SK-N-SH treated with all-trans-retinoic acid at 6 μM for 48 hours (cell line): ENCODE measurements at regions not wholly inside any gene's neighbourhood (a gene's known extent, or its start where the extent isn't known, plus 50 kb on each side); places are given as distances from the start of the nearest gene placed in this dataset.

ENCODE experiments used
- ZFP30 ChIP-seq: fragments of 450-650 bp; formaldehyde crosslinking; IDR thresholded peaks from 2 replicates; pipeline ENCODE4 v1.5.0; 2022; ENCODE audit warnings: mild to moderate bottlenecking, moderate library complexity
- TF ChIP-seq, protein P1 (sequence below): fragments of 250-450 bp; sonication (Bioruptor Pico); IDR thresholded peaks from 2 replicates; pipeline ENCODE4 v1.8.0; 2020; ENCODE audit warnings: mild to moderate bottlenecking, moderate library complexity, borderline replicate concordance

DNA sequence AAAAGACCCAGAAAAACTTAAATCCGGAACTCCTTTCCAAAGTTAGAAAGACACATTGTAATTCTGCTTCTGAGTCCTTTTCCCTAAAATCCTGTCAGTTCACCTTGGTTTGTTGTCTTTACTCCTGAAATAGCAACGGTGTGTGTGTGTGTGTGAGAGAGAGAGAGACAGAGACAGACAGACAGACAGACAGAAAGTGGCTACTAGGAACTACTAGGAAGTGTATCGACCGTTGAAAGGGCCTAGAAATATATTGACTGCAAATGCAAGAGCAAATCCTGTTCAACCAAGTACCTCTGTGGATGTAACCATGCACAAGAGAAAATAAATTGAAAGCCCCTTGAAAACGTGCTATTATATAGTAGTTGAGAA, 100.0 kb upstream of the MLIP start:
- TF ChIP-seq, protein P1, sequence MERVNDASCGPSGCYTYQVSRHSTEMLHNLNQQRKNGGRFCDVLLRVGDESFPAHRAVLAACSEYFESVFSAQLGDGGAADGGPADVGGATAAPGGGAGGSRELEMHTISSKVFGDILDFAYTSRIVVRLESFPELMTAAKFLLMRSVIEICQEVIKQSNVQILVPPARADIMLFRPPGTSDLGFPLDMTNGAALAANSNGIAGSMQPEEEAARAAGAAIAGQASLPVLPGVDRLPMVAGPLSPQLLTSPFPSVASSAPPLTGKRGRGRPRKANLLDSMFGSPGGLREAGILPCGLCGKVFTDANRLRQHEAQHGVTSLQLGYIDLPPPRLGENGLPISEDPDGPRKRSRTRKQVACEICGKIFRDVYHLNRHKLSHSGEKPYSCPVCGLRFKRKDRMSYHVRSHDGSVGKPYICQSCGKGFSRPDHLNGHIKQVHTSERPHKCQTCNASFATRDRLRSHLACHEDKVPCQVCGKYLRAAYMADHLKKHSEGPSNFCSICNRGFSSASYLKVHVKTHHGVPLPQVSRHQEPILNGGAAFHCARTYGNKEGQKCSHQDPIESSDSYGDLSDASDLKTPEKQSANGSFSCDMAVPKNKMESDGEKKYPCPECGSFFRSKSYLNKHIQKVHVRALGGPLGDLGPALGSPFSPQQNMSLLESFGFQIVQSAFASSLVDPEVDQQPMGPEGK (CRISPR knock-in tag): no peak
- TF ChIP-seq ZFP30 (CRISPR knock-in tag): no peak
